Esophagus squamous epithelium (tissue), 4 donors: ENCODE measurements at regions not wholly inside any gene's neighbourhood (a gene's known extent, or its start where the extent isn't known, plus 50 kb on each side); places are given as distances from the start of the nearest gene placed in this dataset.

ENCODE experiments used
- CTCF ChIP-seq, 6 experiments: fragments of 450-650 bp in 4 of 6; fragments of 200-600 bp in 2 of 6; sonication (generic) in 2 of 6; IDR thresholded peaks; one replicate each; pipeline ENCODE4 v1.5.1; 2016 to 2019; ENCODE audit warnings: antibody characterized with exemption in 6 of 6, mild to moderate bottlenecking in 4 of 6, moderate library complexity in 4 of 6
- POLR2A ChIP-seq, 4 donors: fragments of 450-650 bp; IDR thresholded peaks; one replicate each; pipeline ENCODE4 v1.6.1; 2017; ENCODE audit warnings: antibody characterized with exemption in 4 of 4, mild to moderate bottlenecking in 4 of 4, moderate library complexity in 3 of 4

- TF ChIP-seq POLR2A (IDR thresholded peaks at IDR 0.05), result no peak
- no peak for TF ChIP-seq CTCF (IDR thresholded peaks at IDR 0.05)
Observed at GRCh38 chr6:79838851-79839250, 108.5 kb downstream of the ELOVL4 start.
